ENCODE measurements at regions not wholly inside any gene's neighbourhood (a gene's known extent, or its start where the extent isn't known, plus 50 kb on each side); places are given as distances from the start of the nearest gene placed in this dataset.

DNA sequence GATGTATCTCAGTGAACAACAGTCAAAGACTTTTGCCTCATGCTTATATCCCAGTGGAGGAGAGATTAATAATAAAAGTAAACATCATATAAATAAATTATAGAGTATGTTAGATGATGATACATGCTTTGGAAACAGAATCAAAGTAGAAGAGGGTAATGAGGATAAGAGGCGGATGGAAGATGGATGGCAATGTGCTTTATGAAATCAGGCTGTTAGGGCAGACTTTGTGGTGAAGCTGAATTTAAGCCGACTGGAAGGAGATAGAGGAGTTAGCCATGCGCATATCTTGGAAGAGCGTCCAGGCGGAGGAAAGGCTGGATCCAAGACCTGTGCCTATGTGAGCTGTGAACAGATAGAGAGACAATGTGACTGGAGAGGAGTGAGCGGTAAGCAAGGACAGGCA, 74.9 kb upstream of the GUCY1A1 start:
- TF ChIP-seq, protein P1, sequence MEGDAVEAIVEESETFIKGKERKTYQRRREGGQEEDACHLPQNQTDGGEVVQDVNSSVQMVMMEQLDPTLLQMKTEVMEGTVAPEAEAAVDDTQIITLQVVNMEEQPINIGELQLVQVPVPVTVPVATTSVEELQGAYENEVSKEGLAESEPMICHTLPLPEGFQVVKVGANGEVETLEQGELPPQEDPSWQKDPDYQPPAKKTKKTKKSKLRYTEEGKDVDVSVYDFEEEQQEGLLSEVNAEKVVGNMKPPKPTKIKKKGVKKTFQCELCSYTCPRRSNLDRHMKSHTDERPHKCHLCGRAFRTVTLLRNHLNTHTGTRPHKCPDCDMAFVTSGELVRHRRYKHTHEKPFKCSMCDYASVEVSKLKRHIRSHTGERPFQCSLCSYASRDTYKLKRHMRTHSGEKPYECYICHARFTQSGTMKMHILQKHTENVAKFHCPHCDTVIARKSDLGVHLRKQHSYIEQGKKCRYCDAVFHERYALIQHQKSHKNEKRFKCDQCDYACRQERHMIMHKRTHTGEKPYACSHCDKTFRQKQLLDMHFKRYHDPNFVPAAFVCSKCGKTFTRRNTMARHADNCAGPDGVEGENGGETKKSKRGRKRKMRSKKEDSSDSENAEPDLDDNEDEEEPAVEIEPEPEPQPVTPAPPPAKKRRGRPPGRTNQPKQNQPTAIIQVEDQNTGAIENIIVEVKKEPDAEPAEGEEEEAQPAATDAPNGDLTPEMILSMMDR (IDR thresholded peaks at IDR 0.05) = no peak
- no peak for TF ChIP-seq POLR2A (IDR thresholded peaks at IDR 0.05)
- TF ChIP-seq EP300 (IDR thresholded peaks at IDR 0.05) = no peak
